Mesothelial cell of epicardium (in vitro differentiated cells): ENCODE measurements at regions not wholly inside any gene's neighbourhood (a gene's known extent, or its start where the extent isn't known, plus 50 kb on each side); places are given as distances from the start of the nearest gene placed in this dataset.
"Not testable (repeated sequence)": the region's sequence is repeated elsewhere in the genome, so short reads cannot be mapped to it uniquely, and the experiment has no call there.

Experiments
- DNase-seq, 2 experiments: peaks; one replicate each; pipeline ENCODE4 v3.0.0; 2021; ENCODE audit warnings: low spot score in 2 of 2; ENCODE audit not compliant: unreplicated experiment in 2 of 2
- H3K27ac Mint-ChIP-seq: 2 replicates; pipeline ENCODE4 v1.8.0; 2021; ENCODE audit warnings: mixed read lengths
- H3K27me3 Mint-ChIP-seq: 2 replicates; pipeline ENCODE4 v1.8.0; 2021; ENCODE audit warnings: low read depth, mixed read lengths
- H3K36me3 Mint-ChIP-seq: 2 replicates; pipeline ENCODE4 v1.8.0; 2021; ENCODE audit warnings: mixed read lengths
- H3K4me1 Mint-ChIP-seq: 2 replicates; pipeline ENCODE4 v1.8.0; 2021; ENCODE audit warnings: mixed read lengths
- H3K4me3 Mint-ChIP-seq: 2 replicates; pipeline ENCODE4 v1.8.0; 2021; ENCODE audit warnings: mild to moderate bottlenecking, moderate library complexity, mixed read lengths
- H3K9me3 Mint-ChIP-seq: 2 replicates; pipeline ENCODE4 v1.8.0; 2021; ENCODE audit warnings: mixed read lengths
- TF ChIP-seq, protein P1 (sequence below): fragments of 200-600 bp; sonication (generic); IDR thresholded peaks from one replicate; pipeline ENCODE4 v1.5.0; 2021; ENCODE audit warnings: antibody characterized with exemption; ENCODE audit not compliant: unreplicated experiment

DNA sequence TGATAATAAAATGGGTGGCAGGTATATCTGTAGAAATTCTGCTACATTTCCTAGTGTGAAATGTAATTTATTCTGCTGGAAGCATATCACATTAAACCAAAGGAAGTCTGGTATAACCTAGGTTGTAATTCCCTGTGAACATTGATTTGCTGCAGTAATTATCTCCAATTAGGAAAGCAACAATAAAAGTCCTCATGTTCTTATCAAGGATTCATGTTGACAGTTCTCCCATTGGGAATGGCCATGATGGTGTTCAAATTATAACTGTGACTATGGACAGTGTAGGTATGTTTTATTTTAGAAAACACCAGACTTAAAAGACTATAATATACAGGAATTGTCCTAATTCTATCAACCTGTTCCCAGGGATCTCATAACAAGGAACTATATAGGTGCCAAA lies 513.5 kb upstream of the MIR17HG start:
- Mint-ChIP-seq H3K36me3 (no peaks in the 10 kb centered on the region), H3K9me3 (peaks cover 11% of the 10 kb centered on the region), H3K4me3 (no peak overlapping the region), H3K27ac (no peak overlapping the region), H3K27me3 (no peaks in the 10 kb centered on the region), H3K4me1 (no peaks in the 10 kb centered on the region)
- TF ChIP-seq, protein P1, sequence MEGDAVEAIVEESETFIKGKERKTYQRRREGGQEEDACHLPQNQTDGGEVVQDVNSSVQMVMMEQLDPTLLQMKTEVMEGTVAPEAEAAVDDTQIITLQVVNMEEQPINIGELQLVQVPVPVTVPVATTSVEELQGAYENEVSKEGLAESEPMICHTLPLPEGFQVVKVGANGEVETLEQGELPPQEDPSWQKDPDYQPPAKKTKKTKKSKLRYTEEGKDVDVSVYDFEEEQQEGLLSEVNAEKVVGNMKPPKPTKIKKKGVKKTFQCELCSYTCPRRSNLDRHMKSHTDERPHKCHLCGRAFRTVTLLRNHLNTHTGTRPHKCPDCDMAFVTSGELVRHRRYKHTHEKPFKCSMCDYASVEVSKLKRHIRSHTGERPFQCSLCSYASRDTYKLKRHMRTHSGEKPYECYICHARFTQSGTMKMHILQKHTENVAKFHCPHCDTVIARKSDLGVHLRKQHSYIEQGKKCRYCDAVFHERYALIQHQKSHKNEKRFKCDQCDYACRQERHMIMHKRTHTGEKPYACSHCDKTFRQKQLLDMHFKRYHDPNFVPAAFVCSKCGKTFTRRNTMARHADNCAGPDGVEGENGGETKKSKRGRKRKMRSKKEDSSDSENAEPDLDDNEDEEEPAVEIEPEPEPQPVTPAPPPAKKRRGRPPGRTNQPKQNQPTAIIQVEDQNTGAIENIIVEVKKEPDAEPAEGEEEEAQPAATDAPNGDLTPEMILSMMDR: no peak
- no peak for DNase-seq

DNA sequence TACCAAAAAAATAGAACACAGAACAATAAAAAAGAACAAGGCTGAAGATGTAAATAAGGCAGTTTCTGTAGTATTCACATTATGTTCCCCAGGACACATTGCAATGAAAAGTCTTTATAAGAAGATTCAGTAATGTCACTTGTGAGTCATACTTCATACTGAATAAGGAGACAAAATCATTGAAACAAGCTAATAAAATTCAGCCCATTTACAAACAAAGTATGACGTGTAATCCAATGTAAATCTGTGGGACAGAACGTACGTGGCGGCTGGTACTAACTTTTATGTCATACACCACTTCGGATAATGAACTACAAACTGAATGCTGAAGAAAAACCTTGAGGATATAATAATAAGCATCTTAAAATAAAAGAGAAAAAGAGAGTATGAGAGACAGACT lies 512.8 kb upstream of the MIR17HG start:
- H3K4me3 Mint-ChIP-seq: no peak overlapping the region
- TF ChIP-seq, protein P1: no peak
- H3K36me3 Mint-ChIP-seq: no peaks in the 10 kb centered on the region
- DNase-seq: no peak
- H3K27me3 Mint-ChIP-seq: no peaks in the 10 kb centered on the region
- H3K27ac Mint-ChIP-seq: no peak overlapping the region
- peaks cover 11% of the 10 kb centered on the region for H3K9me3 Mint-ChIP-seq
- H3K4me1 Mint-ChIP-seq: no peaks in the 10 kb centered on the region

DNA sequence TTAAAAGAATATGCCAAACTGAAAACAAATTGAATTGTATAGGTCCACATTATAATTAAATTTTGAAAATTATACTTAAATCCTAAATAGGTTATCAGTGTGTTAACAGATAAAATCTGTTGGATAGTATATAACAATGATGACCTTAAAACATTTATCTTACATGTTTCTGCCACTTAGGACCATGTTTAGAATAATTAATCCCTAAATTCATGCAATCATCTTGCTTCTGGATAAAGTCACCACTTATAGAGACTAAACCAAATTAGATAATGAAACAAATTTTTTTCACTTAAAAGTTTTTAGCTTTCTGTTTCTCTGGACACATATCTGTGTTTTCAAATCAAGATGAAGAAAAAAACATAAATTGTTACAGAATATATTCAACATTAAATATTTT lies 511.7 kb upstream of the MIR17HG start:
- Mint-ChIP-seq H3K4me1 (no peaks in the 10 kb centered on the region), H3K27ac (no peak overlapping the region), H3K27me3 (no peaks in the 10 kb centered on the region), H3K9me3 (peaks cover 22% of the 10 kb centered on the region), H3K4me3 (no peak overlapping the region), H3K36me3 (no peaks in the 10 kb centered on the region)
- no peak for DNase-seq
- TF ChIP-seq, protein P1: no peak

DNA sequence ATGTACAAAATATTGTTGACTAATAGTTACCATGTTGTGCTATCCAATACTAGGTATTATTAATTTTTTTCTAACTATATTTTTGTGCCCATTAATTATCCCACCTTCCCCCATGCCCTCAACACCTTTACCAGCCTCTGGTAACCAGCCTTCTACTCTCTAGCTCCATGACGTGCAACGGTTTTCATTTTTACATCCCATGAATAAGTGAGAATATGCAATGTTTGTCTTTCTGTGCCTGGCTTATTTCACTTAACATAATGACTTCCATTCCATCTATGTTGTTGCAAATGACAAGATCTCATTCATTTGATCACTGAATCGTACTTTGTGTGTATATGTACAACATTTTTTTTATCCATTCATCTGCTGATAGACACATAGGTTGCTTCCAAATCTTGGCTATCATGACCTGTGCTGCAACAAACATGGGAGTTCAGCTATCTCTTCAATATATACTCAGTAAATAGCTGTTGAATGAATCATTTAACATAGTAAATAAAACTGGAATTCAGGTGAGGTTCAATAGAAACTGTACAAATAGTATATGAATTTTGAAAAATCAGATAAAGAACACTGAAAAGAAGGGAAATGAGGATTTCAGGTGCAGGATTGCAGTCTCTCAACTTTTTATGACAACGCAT lies 509.0 kb upstream of the MIR17HG start:
- Mint-ChIP-seq H3K4me1 (no peaks in the 10 kb centered on the region), H3K27ac (no peak overlapping the region), H3K9me3 (peaks cover 26% of the 10 kb centered on the region), H3K27me3 (no peaks in the 10 kb centered on the region), H3K4me3 (no peak overlapping the region), H3K36me3 (no peaks in the 10 kb centered on the region)
- TF ChIP-seq, protein P1: no peak
- no peak for DNase-seq

DNA sequence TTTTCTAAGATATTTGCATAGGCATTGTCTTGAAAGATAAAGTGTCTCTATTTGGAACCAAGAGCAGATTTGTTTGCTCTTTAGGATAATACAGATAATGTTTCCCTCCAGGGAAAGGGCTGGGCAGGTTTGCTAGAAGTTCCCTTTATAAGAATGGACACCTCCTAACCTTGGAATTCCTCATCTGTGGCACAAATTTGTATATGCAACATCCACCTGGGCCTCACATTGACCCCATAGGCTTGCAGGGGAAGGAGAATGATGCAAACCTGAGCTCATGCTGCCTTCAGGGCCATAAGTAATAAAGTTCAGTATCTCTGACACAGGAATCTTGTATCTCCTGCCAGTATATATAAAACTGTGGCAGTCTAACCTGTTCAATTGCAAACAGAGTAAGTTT lies 508.4 kb upstream of the MIR17HG start:
- no peak overlapping the region for H3K4me3 Mint-ChIP-seq
- H3K36me3 Mint-ChIP-seq: no peaks in the 10 kb centered on the region
- H3K27me3 Mint-ChIP-seq: no peaks in the 10 kb centered on the region
- peaks cover 26% of the 10 kb centered on the region for H3K9me3 Mint-ChIP-seq
- no peak for DNase-seq
- H3K27ac Mint-ChIP-seq: no peak overlapping the region
- TF ChIP-seq, protein P1: no peak
- H3K4me1 Mint-ChIP-seq: no peaks in the 10 kb centered on the region

GRCh38 chr13:90846936-90847335 lies 500.6 kb upstream of the MIR17HG start:
- TF ChIP-seq, protein P1: no peak
- Mint-ChIP-seq H3K27me3 (peaks cover 16% of the 10 kb centered on the region), H3K4me3 (no peak overlapping the region), H3K4me1 (peaks cover 5% of the 10 kb centered on the region), H3K27ac (no peak overlapping the region), H3K36me3 (no peaks in the 10 kb centered on the region), H3K9me3 (peaks cover 6% of the 10 kb centered on the region)
- DNase-seq: no peak

DNA sequence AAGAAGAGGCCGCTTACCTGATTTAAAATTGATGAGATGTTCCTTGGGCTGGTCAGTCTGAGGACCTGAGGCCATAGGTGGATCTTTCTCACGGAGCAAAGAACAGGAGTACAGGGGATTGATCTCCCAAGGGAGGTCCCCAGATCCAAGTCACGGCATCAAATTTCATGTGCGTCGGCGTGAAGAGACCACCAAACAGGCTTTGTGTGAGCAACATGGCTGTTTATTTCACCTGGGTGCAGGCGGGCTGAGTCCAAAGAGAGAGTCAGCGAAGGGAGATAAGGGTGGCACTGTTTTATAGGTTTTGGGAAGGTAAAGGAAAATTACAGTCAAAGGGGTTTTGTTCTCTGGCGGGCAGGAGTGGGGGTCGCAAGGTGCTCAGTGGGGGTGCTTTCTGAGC lies 493.8 kb upstream of the MIR17HG start:
- peaks cover 42% of the 10 kb centered on the region for H3K27me3 Mint-ChIP-seq
- H3K4me3 Mint-ChIP-seq, DNase-seq, H3K36me3 Mint-ChIP-seq, H3K9me3 Mint-ChIP-seq, H3K4me1 Mint-ChIP-seq, H3K27ac Mint-ChIP-seq: not testable (repeated sequence)
